ENCODE measurements at regions not wholly inside any gene's neighbourhood (a gene's known extent, or its start where the extent isn't known, plus 50 kb on each side); places are given as distances from the start of the nearest gene placed in this dataset.

DNA sequence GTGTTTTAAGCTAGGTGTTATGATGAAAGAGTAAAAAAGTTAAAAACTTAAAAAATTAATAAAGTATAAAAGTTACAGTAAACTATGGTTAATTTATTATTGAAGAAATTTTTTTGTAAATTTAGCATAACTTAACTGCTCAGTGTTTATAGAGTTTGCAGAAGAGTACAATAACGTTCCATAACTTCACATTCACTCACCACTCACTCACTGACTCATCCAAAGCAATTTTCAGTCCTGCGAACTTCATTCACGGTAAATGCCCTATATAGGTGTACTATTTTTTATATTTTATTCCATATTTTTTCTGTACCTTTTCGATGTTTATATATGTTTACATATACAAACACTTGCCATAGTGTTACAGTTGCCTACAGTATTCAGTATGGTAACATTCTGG lies 694.8 kb upstream of the SLC39A10 start:
- TF ChIP-seq KDM5A (IDR thresholded peaks at IDR 0.05) (no peak), ZNF302 (CRISPR knock-in tag; IDR thresholded peaks at IDR 0.05) (no peak)
- TF ChIP-seq, protein P1, sequence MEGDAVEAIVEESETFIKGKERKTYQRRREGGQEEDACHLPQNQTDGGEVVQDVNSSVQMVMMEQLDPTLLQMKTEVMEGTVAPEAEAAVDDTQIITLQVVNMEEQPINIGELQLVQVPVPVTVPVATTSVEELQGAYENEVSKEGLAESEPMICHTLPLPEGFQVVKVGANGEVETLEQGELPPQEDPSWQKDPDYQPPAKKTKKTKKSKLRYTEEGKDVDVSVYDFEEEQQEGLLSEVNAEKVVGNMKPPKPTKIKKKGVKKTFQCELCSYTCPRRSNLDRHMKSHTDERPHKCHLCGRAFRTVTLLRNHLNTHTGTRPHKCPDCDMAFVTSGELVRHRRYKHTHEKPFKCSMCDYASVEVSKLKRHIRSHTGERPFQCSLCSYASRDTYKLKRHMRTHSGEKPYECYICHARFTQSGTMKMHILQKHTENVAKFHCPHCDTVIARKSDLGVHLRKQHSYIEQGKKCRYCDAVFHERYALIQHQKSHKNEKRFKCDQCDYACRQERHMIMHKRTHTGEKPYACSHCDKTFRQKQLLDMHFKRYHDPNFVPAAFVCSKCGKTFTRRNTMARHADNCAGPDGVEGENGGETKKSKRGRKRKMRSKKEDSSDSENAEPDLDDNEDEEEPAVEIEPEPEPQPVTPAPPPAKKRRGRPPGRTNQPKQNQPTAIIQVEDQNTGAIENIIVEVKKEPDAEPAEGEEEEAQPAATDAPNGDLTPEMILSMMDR (IDR thresholded peaks at IDR 0.05) = no peak
- no peak for DNase-seq (ENCODE audit: low read depth in 1 of 2, low spot score in 1 of 2)
- no peak overlapping the region for H3K4me3 ChIP-seq
- WGBS (ENCODE audit: missing lambda C conversion rate) = 41% methylated on average over 4 of the region's 4 CpGs
- no peak for FAIRE-seq
- no peaks in the 10 kb centered on the region for H3K4me1 ChIP-seq
- CTCF ChIA-PET = no interaction called here
- H3K4me2 ChIP-seq = no peak overlapping the region
- ATAC-seq = no peak
- H3K27ac ChIP-seq = no peak overlapping the region
- H3K9me3 ChIP-seq = no peaks in the 10 kb centered on the region
- POLR2A ChIA-PET = no interaction called here

DNA sequence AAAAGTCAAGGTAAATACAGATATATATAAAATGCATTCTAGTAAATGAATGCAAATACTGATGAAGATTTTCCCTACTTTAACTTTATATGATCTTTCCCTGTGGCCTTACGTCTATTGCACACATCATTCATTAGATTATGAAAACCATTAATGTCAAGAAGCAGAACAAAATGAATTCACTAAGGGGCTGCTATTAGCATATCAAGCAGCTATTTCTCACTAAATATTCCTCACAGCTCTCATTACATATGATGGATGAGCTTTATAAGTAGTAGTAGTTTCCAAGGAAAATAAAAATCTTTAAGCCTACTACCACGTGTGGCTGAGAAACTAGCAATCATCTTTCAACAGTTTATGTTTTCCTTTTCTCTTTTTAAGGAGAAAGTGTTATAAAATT lies 702.8 kb upstream of the SLC39A10 start:
- 64% methylated on average over 2 of the region's 2 CpGs for WGBS (ENCODE audit: missing lambda C conversion rate)
- no peak for ATAC-seq
- H3K27ac ChIP-seq = no peak overlapping the region
- H3K9me3 ChIP-seq = no peaks in the 10 kb centered on the region
- ChIA-PET CTCF (no interaction called here), POLR2A (no interaction called here)
- TF ChIP-seq TP53 (CRISPR knock-in tag; IDR thresholded peaks at IDR 0.05) (no peak), RFX5 (IDR thresholded peaks at IDR 0.05) (no peak), ZFP36 (IDR thresholded peaks at IDR 0.05; ENCODE audit: borderline replicate concordance, partially characterized antibody) (no peak), PBX3 (IDR thresholded peaks at IDR 0.05) (no peak)
- no peak overlapping the region for H3K4me2 ChIP-seq
- no peak overlapping the region for H3K4me3 ChIP-seq
- H3K4me1 ChIP-seq = no peaks in the 10 kb centered on the region
- no peak for DNase-seq (ENCODE audit: low read depth in 1 of 2, low spot score in 1 of 2)
- FAIRE-seq = no peak

- H3K4me2 ChIP-seq = no peak overlapping the region
- WGBS (ENCODE audit: missing lambda C conversion rate) = 42% methylated on average over 1 of the region's 1 CpG
- no peak for TF ChIP-seq FOSB (CRISPR knock-in tag; IDR thresholded peaks at IDR 0.05)
- no peak for TF ChIP-seq FOSL2 (IDR thresholded peaks at IDR 0.05)
- TF ChIP-seq FOSL2 (CRISPR knock-in tag; IDR thresholded peaks at IDR 0.05) = no peak
- TF ChIP-seq PBX3 (IDR thresholded peaks at IDR 0.05) = no peak
- no peak for TF ChIP-seq ESRRA (IDR thresholded peaks at IDR 0.05; ENCODE audit: borderline replicate concordance, low read length)
- DNase-seq (ENCODE audit: low read depth in 1 of 2, low spot score in 1 of 2) (no peak), ATAC-seq (no peak), FAIRE-seq (no peak)
- H3K4me1 ChIP-seq = no peaks in the 10 kb centered on the region
- H3K27ac ChIP-seq = no peak overlapping the region
- ChIA-PET POLR2A (no interaction called here), CTCF (no interaction called here)
- no peaks in the 10 kb centered on the region for H3K9me3 ChIP-seq
- no peak overlapping the region for H3K4me3 ChIP-seq
Measured at GRCh38 chr2:194946826-194947225, 710.2 kb upstream of the SLC39A10 start.

GRCh38 chr2:194938066-194938465 lies 719.0 kb upstream of the SLC39A10 start:
- Histone ChIP-seq H3K9me3 (no peaks in the 10 kb centered on the region), H3K4me2 (no peak overlapping the region), H3K4me3 (no peak overlapping the region), H3K27ac (no peak overlapping the region), H3K4me1 (no peaks in the 10 kb centered on the region)
- CTCF ChIA-PET = no interaction called here
- DNase-seq (ENCODE audit: low read depth in 1 of 2, low spot score in 1 of 2) (no peak), FAIRE-seq (no peak), ATAC-seq (no peak)
- POLR2A ChIA-PET = no interaction called here
- WGBS (ENCODE audit: missing lambda C conversion rate) = 44% methylated on average over 2 of the region's 2 CpGs
- TF ChIP-seq JUNB (IDR thresholded peaks at IDR 0.05) (no peak), CEBPB (IDR thresholded peaks at IDR 0.05) (no peak), MAZ (IDR thresholded peaks at IDR 0.05; ENCODE audit: borderline replicate concordance, low read depth, low read length) (no peak), REST (IDR thresholded peaks at IDR 0.05) (no peak), EHF (CRISPR knock-in tag; IDR thresholded peaks at IDR 0.05) (no peak), FOSB (CRISPR knock-in tag; IDR thresholded peaks at IDR 0.05) (no peak), HEYL (CRISPR knock-in tag; IDR thresholded peaks at IDR 0.05) (no peak), HMGXB4 (CRISPR knock-in tag; IDR thresholded peaks at IDR 0.05; ENCODE audit: borderline replicate concordance) (no peak), RAD21 (conservative IDR thresholded peaks at IDR 0.05 in 1 of 2, IDR thresholded peaks at IDR 0.05 in 1 of 2) (no peak), BHLHE40 (IDR thresholded peaks at IDR 0.05; ENCODE audit: low read depth, low read length) (no peak)
- TF ChIP-seq, protein P2, sequence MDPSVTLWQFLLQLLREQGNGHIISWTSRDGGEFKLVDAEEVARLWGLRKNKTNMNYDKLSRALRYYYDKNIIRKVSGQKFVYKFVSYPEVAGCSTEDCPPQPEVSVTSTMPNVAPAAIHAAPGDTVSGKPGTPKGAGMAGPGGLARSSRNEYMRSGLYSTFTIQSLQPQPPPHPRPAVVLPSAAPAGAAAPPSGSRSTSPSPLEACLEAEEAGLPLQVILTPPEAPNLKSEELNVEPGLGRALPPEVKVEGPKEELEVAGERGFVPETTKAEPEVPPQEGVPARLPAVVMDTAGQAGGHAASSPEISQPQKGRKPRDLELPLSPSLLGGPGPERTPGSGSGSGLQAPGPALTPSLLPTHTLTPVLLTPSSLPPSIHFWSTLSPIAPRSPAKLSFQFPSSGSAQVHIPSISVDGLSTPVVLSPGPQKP (IDR thresholded peaks at IDR 0.05; ENCODE audit: low read depth, low read length) = no peak
